K562 (cell line): ENCODE measurements at regions not wholly inside any gene's neighbourhood (a gene's known extent, or its start where the extent isn't known, plus 50 kb on each side); places are given as distances from the start of the nearest gene placed in this dataset.

Source experiments
- ATAC-seq: fragments of 200-7000 bp; cut with Tn5 transposase; 3 replicates; pipeline ENCODE4 v1.9.1; 2020; ENCODE audit warnings: moderate library complexity
- BruUV-seq: library from RNA; stranded (reverse); fragments of 400-500 nt; replicated peaks from 2 replicates; lab custom pipeline; 2021; lab: Mats Ljungman, UMichigan
- CTCF ChIA-PET: fragments of 300-600 bp; formaldehyde crosslinking; extraction: SDS; loops from one replicate; lab custom pipeline; 2021; ENCODE audit warnings: low intra/inter-chr PET ratio; lab: Yijun Ruan, JAX
- POLR2A ChIA-PET: fragments of 300-600, 350-650 bp; sonication (Branson Sonifier 250); formaldehyde crosslinking; extraction: SDS; loops from one replicate; lab custom pipeline; 2021; ENCODE audit warnings: antibody characterized with exemption, inconsistent platforms; lab: Yijun Ruan, JAX
- DNase-seq, 4 experiments: peaks; one replicate each; pipeline versions ENCODE4 v3.0.0 to v3.0.0-alpha.2; 2011 to 2018; ENCODE audit warnings: low spot score in 3 of 4, mixed read lengths in 3 of 4; ENCODE audit errors: extremely low read depth in 1 of 4
- FAIRE-seq: peaks from 2 replicates; lab custom pipeline; 2011; peaks lifted over from hg19 to GRCh38; lab: Jason Lieb, UNC
- H2AFZ ChIP-seq: 2 replicates; pipeline ENCODE4 v1.6.0; 2011; ENCODE audit warnings: low read depth, low read length, control low read depth, inconsistent platforms
- H3K27ac ChIP-seq: fragments of 200-600 bp; 3 replicates; pipeline ENCODE4 v1.8.0; 2011; ENCODE audit warnings: low read depth, mild to moderate bottlenecking, control low read depth, inconsistent platforms, low read length, moderate library complexity, mixed read lengths; ENCODE audit errors: extremely low read depth
- H3K27me3 ChIP-seq, 2 experiments: fragments of 300-600 bp in 1 of 2; 2 replicates in 1 of 2; 3 replicates in 1 of 2; pipeline versions ENCODE4 v1.6.0 to v1.8.0; 2011; ENCODE audit warnings: inconsistent platforms in 2 of 2, low read length in 2 of 2, mild to moderate bottlenecking in 1 of 2, mixed read lengths in 1 of 2, moderate library complexity in 1 of 2; ENCODE audit not compliant: control insufficient read depth in 2 of 2, insufficient read depth in 2 of 2
- H3K36me3 ChIP-seq: fragments of 300-600 bp; 3 replicates; pipeline ENCODE4 v1.8.0; 2011; ENCODE audit warnings: mild to moderate bottlenecking, low read length, inconsistent platforms; ENCODE audit not compliant: control insufficient read depth, insufficient read depth
- H3K4me1 ChIP-seq, 2 experiments: fragments of 200-600 bp in 1 of 2; replicated peaks in 1 of 2; 2 replicates in 1 of 2; 3 replicates in 1 of 2; pipeline versions ENCODE4 v1.5.1 to v1.8.0; 2011; ENCODE audit warnings: inconsistent platforms in 2 of 2, low read length in 2 of 2, mild to moderate bottlenecking in 1 of 2, mixed read lengths in 1 of 2, moderate library complexity in 1 of 2; ENCODE audit not compliant: control insufficient read depth in 2 of 2, insufficient read depth in 2 of 2
- H3K4me2 ChIP-seq: 2 replicates; pipeline ENCODE4 v1.6.1; 2011; ENCODE audit warnings: low read length, control low read depth, inconsistent platforms, mixed read lengths; ENCODE audit not compliant: insufficient read depth
- H3K4me3 ChIP-seq: fragments of 200-600 bp; sonication (generic), shearing (Covaris generic); 2 replicates; pipeline ENCODE4 v1.5.1; 2016; ENCODE audit warnings: control low read depth, inconsistent platforms
- H3K79me2 ChIP-seq: fragments of 200-600 bp; 3 replicates; pipeline ENCODE4 v1.8.0; 2011; ENCODE audit warnings: low read length, inconsistent platforms; ENCODE audit not compliant: control insufficient read depth, insufficient read depth
- H3K9ac ChIP-seq, 2 experiments: 2 replicates each; pipeline versions ENCODE4 v1.6.0 to v1.6.1; 2011; ENCODE audit warnings: low read depth in 2 of 2, low read length in 2 of 2, control low read depth in 1 of 2, inconsistent platforms in 1 of 2, mild to moderate bottlenecking in 1 of 2, mixed read lengths in 1 of 2; ENCODE audit not compliant: insufficient read depth in 1 of 2
- H3K9me1 ChIP-seq: one replicate; pipeline ENCODE4 v1.6.0; 2011; ENCODE audit warnings: inconsistent platforms, mild to moderate bottlenecking, low read length, moderate library complexity; ENCODE audit not compliant: control insufficient read depth, insufficient read depth
- H3K9me3 ChIP-seq: replicated peaks from 2 replicates; pipeline ENCODE4 v1.5.1; 2011; ENCODE audit warnings: low read depth, low read length, inconsistent platforms; ENCODE audit not compliant: control insufficient read depth, insufficient read depth
- H4K20me1 ChIP-seq: replicated peaks from 2 replicates; pipeline ENCODE4 v1.6.1; 2011; ENCODE audit warnings: low read length, inconsistent platforms, mixed read lengths; ENCODE audit not compliant: control insufficient read depth, insufficient read depth
- CHD4 ChIP-seq: fragments of 200-600 bp; sonication (generic); IDR thresholded peaks from 3 replicates; pipeline ENCODE4 v1.6.1; 2012; ENCODE audit warnings: low read depth, mild to moderate bottlenecking, mixed read lengths, low read length, inconsistent platforms; ENCODE audit not compliant: insufficient read depth, insufficient replicate concordance, poor library complexity, severe bottlenecking
- KLF13 ChIP-seq: fragments of 450-650 bp; IDR thresholded peaks from 2 replicates; pipeline ENCODE4 v1.6.1; 2016; ENCODE audit warnings: missing genetic modification characterization, low read depth, mild to moderate bottlenecking, missing compliant biosample characterization, moderate library complexity, borderline replicate concordance
- PHB ChIP-seq: fragments of 250-450 bp; sonication (Bioruptor Pico); IDR thresholded peaks from 2 replicates; pipeline ENCODE4 v1.5.0; 2021
- ZNF143 ChIP-seq: sonication (generic); formaldehyde crosslinking; IDR thresholded peaks from 2 replicates; pipeline ENCODE4 v1.9.0; 2022; ENCODE audit warnings: mild to moderate bottlenecking, missing genetic modification reagents
- ZNF77 ChIP-seq: fragments of 250-450 bp; sonication (Bioruptor Pico); IDR thresholded peaks from 2 replicates; pipeline ENCODE4 v1.5.0; 2020
- ZNF778 ChIP-seq: fragments of 450-650 bp; formaldehyde crosslinking; IDR thresholded peaks from 2 replicates; pipeline ENCODE4 v1.4.0; 2020; ENCODE audit warnings: mild to moderate bottlenecking, moderate library complexity
- WGBS: fragments of 100-300 bp; shearing (Covaris generic); methylation state at CpG from one replicate; pipeline ENCODE4 v1.1.6; 2016; ENCODE audit warnings: low coverage, mixed read lengths; ENCODE audit not compliant: insufficient coverage; ENCODE audit errors: missing lambda C conversion rate; 5-methylcytosine and 5-hydroxymethylcytosine counted together
- in situ Hi-C: fragments of 300-500 bp; cut with MboI; formaldehyde crosslinking; loops from 4 replicates; pipeline ENCODE4 v1.15.0; 2018; ENCODE audit warnings: inconsistent platforms, mixed read lengths
- intact Hi-C: fragments of 100-400 bp; cut with micrococcal nuclease; formaldehyde crosslinking; loops from 2 replicates; pipeline ENCODE4 v1.14.2; 2022
- TF ChIP-seq, protein P1 (sequence below): IDR thresholded peaks from 3 replicates; pipeline ENCODE4 v1.6.1; 2011; ENCODE audit warnings: borderline replicate concordance, mild to moderate bottlenecking, moderate library complexity; ENCODE audit not compliant: insufficient read length; ENCODE audit errors: extremely low read depth
- TF ChIP-seq, protein P2 (sequence below): fragments of 450-650 bp; formaldehyde crosslinking; IDR thresholded peaks from 2 replicates; pipeline ENCODE4 v1.4.0; 2020; ENCODE audit warnings: mild to moderate bottlenecking
- TF ChIP-seq, protein P3 (sequence below): sonication (generic); formaldehyde crosslinking; IDR thresholded peaks from 2 replicates; pipeline ENCODE4 v1.8.0; 2022; ENCODE audit warnings: mild to moderate bottlenecking, missing genetic modification reagents
- TF ChIP-seq, protein P4 (sequence below): fragments of 450-650 bp; IDR thresholded peaks from 2 replicates; pipeline ENCODE4 v1.7.1; 2018; ENCODE audit warnings: mild to moderate bottlenecking, low read depth; ENCODE audit not compliant: partially characterized antibody
- TF ChIP-seq, protein P5 (sequence below): sonication (generic); formaldehyde crosslinking; IDR thresholded peaks from 2 replicates; pipeline ENCODE4 v1.8.0; 2022; ENCODE audit warnings: mild to moderate bottlenecking, missing genetic modification reagents, borderline replicate concordance

DNA sequence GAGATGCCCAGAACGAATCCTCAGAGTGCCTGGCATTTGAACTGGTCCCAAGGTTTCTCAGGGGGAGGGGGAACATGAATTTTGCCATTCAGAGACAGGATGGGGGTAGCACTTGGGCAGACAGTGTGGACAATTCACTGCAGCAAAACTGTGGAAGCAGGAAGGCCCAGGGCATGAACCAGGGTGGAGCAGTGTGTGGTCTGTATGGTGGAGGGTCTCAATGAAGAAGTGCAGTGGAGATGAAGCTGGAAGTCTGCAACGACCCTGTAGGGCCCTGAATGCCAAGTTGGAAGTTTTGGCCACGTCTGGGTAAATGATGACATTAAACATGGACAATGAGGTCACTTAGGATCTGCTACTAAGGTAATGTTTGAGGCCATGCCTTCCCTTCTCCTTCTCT is 273.9 kb downstream of the CDK5RAP2 start:
- no peak for ATAC-seq
- no peak for TF ChIP-seq CHD4
- TF ChIP-seq KLF13 (tag) = no peak
- TF ChIP-seq, protein P1, sequence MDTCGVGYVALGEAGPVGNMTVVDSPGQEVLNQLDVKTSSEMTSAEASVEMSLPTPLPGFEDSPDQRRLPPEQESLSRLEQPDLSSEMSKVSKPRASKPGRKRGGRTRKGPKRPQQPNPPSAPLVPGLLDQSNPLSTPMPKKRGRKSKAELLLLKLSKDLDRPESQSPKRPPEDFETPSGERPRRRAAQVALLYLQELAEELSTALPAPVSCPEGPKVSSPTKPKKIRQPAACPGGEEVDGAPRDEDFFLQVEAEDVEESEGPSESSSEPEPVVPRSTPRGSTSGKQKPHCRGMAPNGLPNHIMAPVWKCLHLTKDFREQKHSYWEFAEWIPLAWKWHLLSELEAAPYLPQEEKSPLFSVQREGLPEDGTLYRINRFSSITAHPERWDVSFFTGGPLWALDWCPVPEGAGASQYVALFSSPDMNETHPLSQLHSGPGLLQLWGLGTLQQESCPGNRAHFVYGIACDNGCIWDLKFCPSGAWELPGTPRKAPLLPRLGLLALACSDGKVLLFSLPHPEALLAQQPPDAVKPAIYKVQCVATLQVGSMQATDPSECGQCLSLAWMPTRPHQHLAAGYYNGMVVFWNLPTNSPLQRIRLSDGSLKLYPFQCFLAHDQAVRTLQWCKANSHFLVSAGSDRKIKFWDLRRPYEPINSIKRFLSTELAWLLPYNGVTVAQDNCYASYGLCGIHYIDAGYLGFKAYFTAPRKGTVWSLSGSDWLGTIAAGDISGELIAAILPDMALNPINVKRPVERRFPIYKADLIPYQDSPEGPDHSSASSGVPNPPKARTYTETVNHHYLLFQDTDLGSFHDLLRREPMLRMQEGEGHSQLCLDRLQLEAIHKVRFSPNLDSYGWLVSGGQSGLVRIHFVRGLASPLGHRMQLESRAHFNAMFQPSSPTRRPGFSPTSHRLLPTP = no peak
- TF ChIP-seq, protein P2, sequence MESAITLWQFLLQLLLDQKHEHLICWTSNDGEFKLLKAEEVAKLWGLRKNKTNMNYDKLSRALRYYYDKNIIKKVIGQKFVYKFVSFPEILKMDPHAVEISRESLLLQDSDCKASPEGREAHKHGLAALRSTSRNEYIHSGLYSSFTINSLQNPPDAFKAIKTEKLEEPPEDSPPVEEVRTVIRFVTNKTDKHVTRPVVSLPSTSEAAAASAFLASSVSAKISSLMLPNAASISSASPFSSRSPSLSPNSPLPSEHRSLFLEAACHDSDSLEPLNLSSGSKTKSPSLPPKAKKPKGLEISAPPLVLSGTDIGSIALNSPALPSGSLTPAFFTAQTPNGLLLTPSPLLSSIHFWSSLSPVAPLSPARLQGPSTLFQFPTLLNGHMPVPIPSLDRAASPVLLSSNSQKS = no peak
- no peak for TF ChIP-seq ZNF143 (CRISPR knock-in tag)
- no peak for TF ChIP-seq ZNF77 (CRISPR knock-in tag)
- TF ChIP-seq, protein P3, sequence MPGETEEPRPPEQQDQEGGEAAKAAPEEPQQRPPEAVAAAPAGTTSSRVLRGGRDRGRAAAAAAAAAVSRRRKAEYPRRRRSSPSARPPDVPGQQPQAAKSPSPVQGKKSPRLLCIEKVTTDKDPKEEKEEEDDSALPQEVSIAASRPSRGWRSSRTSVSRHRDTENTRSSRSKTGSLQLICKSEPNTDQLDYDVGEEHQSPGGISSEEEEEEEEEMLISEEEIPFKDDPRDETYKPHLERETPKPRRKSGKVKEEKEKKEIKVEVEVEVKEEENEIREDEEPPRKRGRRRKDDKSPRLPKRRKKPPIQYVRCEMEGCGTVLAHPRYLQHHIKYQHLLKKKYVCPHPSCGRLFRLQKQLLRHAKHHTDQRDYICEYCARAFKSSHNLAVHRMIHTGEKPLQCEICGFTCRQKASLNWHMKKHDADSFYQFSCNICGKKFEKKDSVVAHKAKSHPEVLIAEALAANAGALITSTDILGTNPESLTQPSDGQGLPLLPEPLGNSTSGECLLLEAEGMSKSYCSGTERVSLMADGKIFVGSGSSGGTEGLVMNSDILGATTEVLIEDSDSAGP = no peak
- no peak for TF ChIP-seq PHB (CRISPR knock-in tag)
- TF ChIP-seq, protein P4, sequence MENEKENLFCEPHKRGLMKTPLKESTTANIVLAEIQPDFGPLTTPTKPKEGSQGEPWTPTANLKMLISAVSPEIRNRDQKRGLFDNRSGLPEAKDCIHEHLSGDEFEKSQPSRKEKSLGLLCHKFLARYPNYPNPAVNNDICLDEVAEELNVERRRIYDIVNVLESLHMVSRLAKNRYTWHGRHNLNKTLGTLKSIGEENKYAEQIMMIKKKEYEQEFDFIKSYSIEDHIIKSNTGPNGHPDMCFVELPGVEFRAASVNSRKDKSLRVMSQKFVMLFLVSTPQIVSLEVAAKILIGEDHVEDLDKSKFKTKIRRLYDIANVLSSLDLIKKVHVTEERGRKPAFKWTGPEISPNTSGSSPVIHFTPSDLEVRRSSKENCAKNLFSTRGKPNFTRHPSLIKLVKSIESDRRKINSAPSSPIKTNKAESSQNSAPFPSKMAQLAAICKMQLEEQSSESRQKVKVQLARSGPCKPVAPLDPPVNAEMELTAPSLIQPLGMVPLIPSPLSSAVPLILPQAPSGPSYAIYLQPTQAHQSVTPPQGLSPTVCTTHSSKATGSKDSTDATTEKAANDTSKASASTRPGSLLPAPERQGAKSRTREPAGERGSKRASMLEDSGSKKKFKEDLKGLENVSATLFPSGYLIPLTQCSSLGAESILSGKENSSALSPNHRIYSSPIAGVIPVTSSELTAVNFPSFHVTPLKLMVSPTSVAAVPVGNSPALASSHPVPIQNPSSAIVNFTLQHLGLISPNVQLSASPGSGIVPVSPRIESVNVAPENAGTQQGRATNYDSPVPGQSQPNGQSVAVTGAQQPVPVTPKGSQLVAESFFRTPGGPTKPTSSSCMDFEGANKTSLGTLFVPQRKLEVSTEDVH = no peak
- TF ChIP-seq, protein P5, sequence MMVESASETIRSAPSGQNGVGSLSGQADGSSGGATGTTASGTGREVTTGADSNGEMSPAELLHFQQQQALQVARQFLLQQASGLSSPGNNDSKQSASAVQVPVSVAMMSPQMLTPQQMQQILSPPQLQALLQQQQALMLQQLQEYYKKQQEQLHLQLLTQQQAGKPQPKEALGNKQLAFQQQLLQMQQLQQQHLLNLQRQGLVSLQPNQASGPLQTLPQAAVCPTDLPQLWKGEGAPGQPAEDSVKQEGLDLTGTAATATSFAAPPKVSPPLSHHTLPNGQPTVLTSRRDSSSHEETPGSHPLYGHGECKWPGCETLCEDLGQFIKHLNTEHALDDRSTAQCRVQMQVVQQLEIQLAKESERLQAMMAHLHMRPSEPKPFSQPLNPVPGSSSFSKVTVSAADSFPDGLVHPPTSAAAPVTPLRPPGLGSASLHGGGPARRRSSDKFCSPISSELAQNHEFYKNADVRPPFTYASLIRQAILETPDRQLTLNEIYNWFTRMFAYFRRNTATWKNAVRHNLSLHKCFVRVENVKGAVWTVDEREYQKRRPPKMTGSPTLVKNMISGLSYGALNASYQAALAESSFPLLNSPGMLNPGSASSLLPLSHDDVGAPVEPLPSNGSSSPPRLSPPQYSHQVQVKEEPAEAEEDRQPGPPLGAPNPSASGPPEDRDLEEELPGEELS (CRISPR knock-in tag) = no peak
- TF ChIP-seq ZNF778 (CRISPR knock-in tag) = no peak

More for the DNA sequence above, 273.9 kb downstream of the CDK5RAP2 start:
- no peaks in the 10 kb centered on the region for H3K79me2 ChIP-seq
- WGBS = 0% methylated on average over 3 of the region's 3 CpGs
- BruUV-seq = no TSS peak
- H4K20me1 ChIP-seq = no peaks in the 10 kb centered on the region
- in situ Hi-C loops = no loop called here
- no peak overlapping the region for H3K27ac ChIP-seq
- intact Hi-C loops = no loop called here
- DNase-seq = no peak
- no peak overlapping the region for H3K4me2 ChIP-seq
- H3K9me1 ChIP-seq = no peaks in the 10 kb centered on the region
- ChIA-PET CTCF (no interaction called here), POLR2A (interaction anchor here (0.5 to 0.6 kb wide), 2 partner anchors 64 to 174 kb away, joined by 3 read pairs; no protein-coding TSS in a partner anchor)
- no peak for FAIRE-seq
- H3K27me3 ChIP-seq = peaks cover 0 to 9% of the 10 kb centered on the region in 2 experiments; a peak in 1 of 5 replicates
- no peaks in the 10 kb centered on the region for H3K36me3 ChIP-seq
- H3K9ac ChIP-seq = no peak overlapping the region
- no peak overlapping the region for H3K4me3 ChIP-seq
- no peaks in the 10 kb centered on the region for H3K4me1 ChIP-seq
- no peak overlapping the region for H2AFZ ChIP-seq
- H3K9me3 ChIP-seq = no peaks in the 10 kb centered on the region
